Kidney (tissue), 13 donors: ENCODE measurements at regions not wholly inside any gene's neighbourhood (a gene's known extent, or its start where the extent isn't known, plus 50 kb on each side); places are given as distances from the start of the nearest gene placed in this dataset.
"Not testable (repeated sequence)": the region's sequence is repeated elsewhere in the genome, so short reads cannot be mapped to it uniquely, and the experiment has no call there.

Experiments
- DNase-seq, 5 donors: peaks; one replicate each; pipeline ENCODE4 v3.0.0-alpha.2; 2013 to 2020
- FAIRE-seq: peaks from 2 replicates; lab custom pipeline; 2012; peaks lifted over from hg19 to GRCh38; lab: Jason Lieb, UNC
- H3K27ac ChIP-seq, 2 donors: one replicate each; pipeline ENCODE4 v1.7.0; 2013; ENCODE audit warnings: low read depth in 2 of 2, low read length in 2 of 2, inconsistent platforms in 1 of 2
- H3K27me3 ChIP-seq: one replicate; pipeline ENCODE4 v1.7.1; 2013; ENCODE audit warnings: low read length, inconsistent platforms; ENCODE audit not compliant: control insufficient read depth, insufficient read depth
- H3K36me3 ChIP-seq, 3 donors: one replicate each; pipeline versions ENCODE4 v1.7.0 to v1.7.1; 2013; ENCODE audit warnings: low read length in 3 of 3, control low read depth in 1 of 3, inconsistent platforms in 1 of 3; ENCODE audit not compliant: insufficient read depth in 3 of 3, control insufficient read depth in 2 of 3
- H3K4me1 ChIP-seq, 3 donors: one replicate each; pipeline versions ENCODE4 v1.7.0 to v1.7.1; 2013; ENCODE audit warnings: low read length in 3 of 3, inconsistent platforms in 1 of 3, low read depth in 1 of 3; ENCODE audit not compliant: control insufficient read depth in 2 of 3, insufficient read depth in 2 of 3
- H3K4me3 ChIP-seq, 3 donors: one replicate each; pipeline versions ENCODE4 v1.7.0 to v1.8.1; 2013; ENCODE audit warnings: low read length in 3 of 3, control low read depth in 1 of 3, inconsistent platforms in 1 of 3
- H3K9ac ChIP-seq, 3 donors: one replicate each; pipeline versions ENCODE4 v1.7.0 to v1.7.1; 2013; ENCODE audit warnings: low read length in 3 of 3, control low read depth in 1 of 3, inconsistent platforms in 1 of 3
- H3K9me3 ChIP-seq, 3 donors: one replicate each; pipeline versions ENCODE4 v1.7.0 to v1.7.1; 2013; ENCODE audit warnings: low read length in 3 of 3, control low read depth in 1 of 3, inconsistent platforms in 1 of 3; ENCODE audit not compliant: control insufficient read depth in 2 of 3, insufficient read depth in 1 of 3
- CTCF ChIP-seq: IDR thresholded peaks from 3 replicates; pipeline ENCODE4 v1.5.1; 2012; ENCODE audit warnings: mild to moderate bottlenecking, moderate library complexity, borderline replicate concordance; ENCODE audit not compliant: insufficient read depth; ENCODE audit errors: extremely low read depth
- intact Hi-C: fragments of 100-400 bp; cut with DNase I; formaldehyde crosslinking; loops from one replicate; pipeline ENCODE4 v1.11.1; 2022
- donor health status: control.
- donor health status: control.
- donor health status: control.
- donor health status: control.
- donor health status: control.
- donor health status: DM: yes; HTN: yes; CAD: no.
- donor health status: Normal renal cell carcinoma (clear cell type).

GRCh38 chr16:9014389-9014788 is 50.7 kb upstream of the USP7 start:
- Histone ChIP-seq H3K27me3 (no peaks in the 10 kb centered on the region), H3K9ac (no peak overlapping the region), H3K4me1 (no peaks in the 10 kb centered on the region), H3K36me3 (no peaks in the 10 kb centered on the region), H3K4me3 (no peak overlapping the region), H3K9me3 (peaks cover 0 to 9% (median 4%) of the 10 kb centered on the region in 3 donors), H3K27ac (no peak overlapping the region)
- TF ChIP-seq CTCF: no peak
- FAIRE-seq (no peak), DNase-seq (no peak)
- intact Hi-C loops: no loop called here

GRCh38 chr16:9015489-9015888 is 51.8 kb upstream of the USP7 start:
- DNase-seq (no peak), FAIRE-seq (no peak)
- Histone ChIP-seq H3K9ac (no peak overlapping the region), H3K9me3 (peaks cover 0 to 9% (median 4%) of the 10 kb centered on the region in 3 donors), H3K36me3 (no peaks in the 10 kb centered on the region), H3K4me3 (no peak overlapping the region), H3K27ac (no peak overlapping the region), H3K27me3 (no peaks in the 10 kb centered on the region), H3K4me1 (no peaks in the 10 kb centered on the region)
- TF ChIP-seq CTCF: no peak
- intact Hi-C loops: no loop called here

- intact Hi-C loops, H3K4me3 ChIP-seq, H3K4me1 ChIP-seq, H3K27me3 ChIP-seq, H3K27ac ChIP-seq, DNase-seq, FAIRE-seq, H3K9me3 ChIP-seq, H3K36me3 ChIP-seq, H3K9ac ChIP-seq: not testable (repeated sequence)
These were observed 52.3 kb upstream of the USP7 start for GRCh38 chr16:9016005-9016404.

- Histone ChIP-seq H3K4me3 (no peak overlapping the region), H3K4me1 (no peaks in the 10 kb centered on the region), H3K27me3 (no peaks in the 10 kb centered on the region), H3K27ac (no peak overlapping the region), H3K36me3 (no peaks in the 10 kb centered on the region), H3K9ac (no peak overlapping the region), H3K9me3 (peaks cover 0 to 9% (median 4%) of the 10 kb centered on the region in 3 donors)
- FAIRE-seq (no peak), DNase-seq (no peak)
- intact Hi-C loops: no loop called here
- no peak for TF ChIP-seq CTCF
These were observed 53.1 kb upstream of the USP7 start for GRCh38 chr16:9016824-9017223.
